IPS-NIHi11 (cell line): ENCODE measurements at regions not wholly inside any gene's neighbourhood (a gene's known extent, or its start where the extent isn't known, plus 50 kb on each side); places are given as distances from the start of the nearest gene placed in this dataset.

Source experiments
- DNase-seq: peaks from one replicate; pipeline ENCODE4 v3.0.0; 2012; ENCODE audit warnings: mixed read lengths, low spot score

- no peak for DNase-seq
These were observed 184.4 kb downstream of the SIPA1L2 start for GRCh38 chr1:232445361-232446106.

- DNase-seq = no peak
These were observed 186.6 kb downstream of the SIPA1L2 start for GRCh38 chr1:232443372-232443771.

GRCh38 chr1:232441036-232441411 lies 188.9 kb downstream of the SIPA1L2 start:
- DNase-seq = no peak

GRCh38 chr1:232440325-232441035 lies 189.5 kb downstream of the SIPA1L2 start:
- no peak for DNase-seq

GRCh38 chr1:232439011-232439410 lies 190.9 kb downstream of the SIPA1L2 start:
- no peak for DNase-seq

- no peak for DNase-seq
These were observed 191.5 kb downstream of the SIPA1L2 start for GRCh38 chr1:232438476-232438875.

GRCh38 chr1:232437510-232437909 lies 192.4 kb downstream of the SIPA1L2 start:
- DNase-seq = no peak

GRCh38 chr1:232435729-232436128 lies 194.2 kb downstream of the SIPA1L2 start:
- no peak for DNase-seq

- no peak for DNase-seq
These were observed 197.6 kb downstream of the SIPA1L2 start for GRCh38 chr1:232432313-232432712.

- no peak for DNase-seq
These were observed 198.2 kb downstream of the SIPA1L2 start for GRCh38 chr1:232431748-232432147.

- DNase-seq = no peak
These were observed 198.6 kb downstream of the SIPA1L2 start for GRCh38 chr1:232431326-232431725.

GRCh38 chr1:232430467-232430866 lies 199.5 kb downstream of the SIPA1L2 start:
- no peak for DNase-seq

GRCh38 chr1:232428786-232429530 lies 201.0 kb downstream of the SIPA1L2 start:
- DNase-seq = no peak

- no peak for DNase-seq
These were observed 201.8 kb downstream of the SIPA1L2 start for GRCh38 chr1:232428036-232428645.

GRCh38 chr1:232426801-232427200 lies 203.1 kb downstream of the SIPA1L2 start:
- no peak for DNase-seq

- no peak for DNase-seq
These were observed 204.5 kb downstream of the SIPA1L2 start for GRCh38 chr1:232425421-232425820.

- DNase-seq = no peak
These were observed 206.3 kb downstream of the SIPA1L2 start for GRCh38 chr1:232423591-232423990.

- DNase-seq = no peak
These were observed 207.0 kb downstream of the SIPA1L2 start for GRCh38 chr1:232422898-232423297.

GRCh38 chr1:232422098-232422497 lies 207.8 kb downstream of the SIPA1L2 start:
- no peak for DNase-seq

- DNase-seq = no peak
These were observed 208.7 kb downstream of the SIPA1L2 start for GRCh38 chr1:232421143-232421796.

GRCh38 chr1:232417636-232418248 lies 212.2 kb downstream of the SIPA1L2 start:
- DNase-seq = no peak
